ENCODE measurements at regions not wholly inside any gene's neighbourhood (a gene's known extent, or its start where the extent isn't known, plus 50 kb on each side); places are given as distances from the start of the nearest gene placed in this dataset.

- TF ChIP-seq TCF7L2 (IDR thresholded peaks at IDR 0.05; ENCODE audit: low read depth, low read length) (no peak), SIN3A (IDR thresholded peaks at IDR 0.05; ENCODE audit: borderline replicate concordance, insufficient read depth, low read depth, low read length) (no peak), POLR2AphosphoS5 (IDR thresholded peaks at IDR 0.05; ENCODE audit: low read depth, low read length) (no peak), CTCF (IDR thresholded peaks at IDR 0.05) (no peak), REST (IDR thresholded peaks at IDR 0.05; ENCODE audit: insufficient read depth in 1 of 2, low read depth in 2 of 2, low read length in 1 of 2) (no peak)
- Histone ChIP-seq H3K9me3 (ENCODE audit: control insufficient read depth, insufficient read depth, low read depth, low read length) (no peaks in the 10 kb centered on the region), H3K27me3 (ENCODE audit: control insufficient read depth, insufficient read depth, low read length) (no peaks in the 10 kb centered on the region), H3K4me1 (ENCODE audit: control insufficient read depth, insufficient read depth, low read length) (no peaks in the 10 kb centered on the region), H3K36me3 (ENCODE audit: control insufficient read depth, insufficient read depth, low read length) (no peaks in the 10 kb centered on the region), H3K27ac (ENCODE audit: low read length) (no peak overlapping the region), H3K4me3 (ENCODE audit: low read depth in 2 of 2, low read length in 2 of 2) (no peak overlapping the region)
- BruUV-seq (replicated peaks) = no TSS peak
- ATAC-seq (no peak), DNase-seq (ENCODE audit: low read depth, low spot score) (no peak)
- CTCF ChIA-PET = no interaction called here
- in situ Hi-C loops (cut with HindIII; ENCODE audit: low pct_unique_long_range_greater_than_20kb, low sequenced_read_pairs) = no loop called here
- intact Hi-C loops (cut with micrococcal nuclease; ENCODE audit: unreplicated experiment) = no loop called here
- POLR2A ChIA-PET = no interaction called here
Observed at GRCh38 chr12:76641073-76641472, 81.5 kb upstream of the OSBPL8 start.

- CTCF ChIA-PET = no interaction called here
- Histone ChIP-seq H3K27ac (ENCODE audit: low read length) (no peak overlapping the region), H3K27me3 (ENCODE audit: control insufficient read depth, insufficient read depth, low read length) (no peaks in the 10 kb centered on the region), H3K4me1 (ENCODE audit: control insufficient read depth, insufficient read depth, low read length) (no peaks in the 10 kb centered on the region), H3K4me3 (ENCODE audit: low read depth in 2 of 2, low read length in 2 of 2) (no peak overlapping the region), H3K9me3 (ENCODE audit: control insufficient read depth, insufficient read depth, low read depth, low read length) (no peaks in the 10 kb centered on the region), H3K36me3 (ENCODE audit: control insufficient read depth, insufficient read depth, low read length) (no peaks in the 10 kb centered on the region)
- no peak for ATAC-seq
- no peak for TF ChIP-seq REST (IDR thresholded peaks at IDR 0.05; ENCODE audit: insufficient read depth in 1 of 2, low read depth in 2 of 2, low read length in 1 of 2)
- no peak for TF ChIP-seq TCF7L2 (IDR thresholded peaks at IDR 0.05; ENCODE audit: low read depth, low read length)
- no peak for TF ChIP-seq SIN3A (IDR thresholded peaks at IDR 0.05; ENCODE audit: borderline replicate concordance, insufficient read depth, low read depth, low read length)
- no peak for TF ChIP-seq POLR2AphosphoS5 (IDR thresholded peaks at IDR 0.05; ENCODE audit: low read depth, low read length)
- TF ChIP-seq CTCF (IDR thresholded peaks at IDR 0.05) = no peak
- no peak for DNase-seq (ENCODE audit: low read depth, low spot score)
- POLR2A ChIA-PET = no interaction called here
- in situ Hi-C loops (cut with HindIII; ENCODE audit: low pct_unique_long_range_greater_than_20kb, low sequenced_read_pairs) = no loop called here
- intact Hi-C loops (cut with micrococcal nuclease; ENCODE audit: unreplicated experiment) = no loop called here
- no TSS peak for BruUV-seq (replicated peaks)
Observed at GRCh38 chr12:76641961-76642360, 82.4 kb upstream of the OSBPL8 start.
